Pancreas (tissue), 10 donors: ENCODE measurements at regions not wholly inside any gene's neighbourhood (a gene's known extent, or its start where the extent isn't known, plus 50 kb on each side); places are given as distances from the start of the nearest gene placed in this dataset.

Experiments used
- ATAC-seq, 4 donors: fragments of 200-7000 bp; cut with Tn5 transposase; one replicate each; pipeline versions ENCODE4 v1.8.0 to v1.9.1; 2020; ENCODE audit warnings: mild to moderate bottlenecking in 4 of 4, moderate library complexity in 4 of 4
- DNase-seq, 6 donors: peaks; one replicate each; pipeline ENCODE4 v3.0.0-alpha.2; 2020
- FAIRE-seq: peaks from 2 replicates; lab custom pipeline; 2012; peaks lifted over from hg19 to GRCh38; lab: Jason Lieb, UNC
- H3K27ac ChIP-seq, 4 donors: fragments of 200-600 bp; sonication (generic); 1 replicate in 3 of 4; 2 replicates in 1 of 4; pipeline versions ENCODE4 v1.5.0 to v1.8.0; 2020
- H3K27me3 ChIP-seq, 4 donors: fragments of 200-600 bp; one replicate each; pipeline ENCODE4 v1.8.0; 2021
- H3K36me3 ChIP-seq, 3 donors: fragments of 200-600 bp; sonication (generic) in 1 of 3; one replicate each; pipeline versions ENCODE4 v1.5.0 to v1.8.0; 2020 to 2021
- H3K4me1 ChIP-seq, 3 donors: fragments of 200-600 bp; one replicate each; pipeline ENCODE4 v1.8.0; 2021
- H3K4me3 ChIP-seq, 4 donors: fragments of 200-600 bp; sonication (generic) in 2 of 4; one replicate each; pipeline versions ENCODE4 v1.5.0 to v1.8.0; 2020 to 2021
- H3K9me3 ChIP-seq, 4 donors: fragments of 200-600 bp; one replicate each; pipeline ENCODE4 v1.8.0; 2021
- CTCF ChIP-seq, 4 donors: fragments of 200-600 bp; sonication (generic) in 3 of 4; IDR thresholded peaks; one replicate each; pipeline versions ENCODE4 v1.5.0 to v1.8.0; 2021; ENCODE audit warnings: antibody characterized with exemption in 4 of 4
- WGBS, 2 donors: extraction: QIAGEN DNeasy Blood & Tissue Kit; methylation state at CpG; one replicate each; pipeline ENCODE4 v1.1.7; 2013; 5-methylcytosine and 5-hydroxymethylcytosine counted together
- intact Hi-C, 3 donors: fragments of 100-400 bp; cut with DNase I; formaldehyde crosslinking; loops; one replicate each; pipeline versions ENCODE4 v1.11.1 to v1.14.2; 2022
- donor health status: healthy with polysubstance abuse.
- donor health status: DM: no; HTN: no; CAD: no; lungs with moderate emphysema.
- donor health status: DM: no; HTN: no; CAD: no.
- donor health status: control.
- donor health status: control.
- donor health status: Bipolar disorder and iron deficiency.
- donor health status: DM: yes; HTN: yes; CAD: no.
- donor health status: DM: no; HTN: no; CAD: no.
- donor health status: DM: no; HTN: no; CAD: no.
- donor health status: DM: yes; HTN: yes; CAD: no.

GRCh38 chr3:120854908-120855526, 53.0 kb upstream of the STXBP5L start:
- no peak overlapping the region for H3K27ac ChIP-seq

GRCh38 chr3:120855665-120856437, 52.2 kb upstream of the STXBP5L start:
- peak in 3 of 4 donors; percentile 21 to 45 (median 40) for ATAC-seq
- Histone ChIP-seq H3K36me3 (no peaks in the 10 kb centered on the region), H3K27ac (no peak overlapping the region), H3K9me3 (no peaks in the 10 kb centered on the region), H3K4me3 (no peak overlapping the region), H3K27me3 (no peaks in the 10 kb centered on the region), H3K4me1 (peaks cover 0 to 5% (median 0%) of the 10 kb centered on the region in 3 donors)
- no peak for TF ChIP-seq CTCF (IDR thresholded peaks at IDR 0.05)
- intact Hi-C loops = no loop called here
- WGBS, 2 donors = 51 to 56% methylated on average over 7 of the region's 7 CpGs
- no peak for DNase-seq
- no peak for FAIRE-seq

More at GRCh38 chr3:120854908-120855526, 53.0 kb upstream of the STXBP5L start:
- WGBS, 2 donors = 83 to 91% methylated on average over 3 of the region's 3 CpGs
- DNase-seq (no peak), FAIRE-seq (no peak), ATAC-seq (no peak)
- Histone ChIP-seq H3K4me3 (no peak overlapping the region), H3K27me3 (no peaks in the 10 kb centered on the region), H3K36me3 (no peaks in the 10 kb centered on the region), H3K4me1 (peaks cover 0 to 5% (median 0%) of the 10 kb centered on the region in 3 donors), H3K9me3 (no peaks in the 10 kb centered on the region)
- no peak for TF ChIP-seq CTCF (IDR thresholded peaks at IDR 0.05)
- intact Hi-C loops = no loop called here
